GM19463 (cell line): ENCODE measurements at regions not wholly inside any gene's neighbourhood (a gene's known extent, or its start where the extent isn't known, plus 50 kb on each side); places are given as distances from the start of the nearest gene placed in this dataset.

ENCODE experiments used
- ATAC-seq: cut with Tn5 transposase; IDR thresholded peaks from one replicate; pipeline ENCODE4 v1.9.1; 2021; ENCODE audit warnings: mild to moderate bottlenecking, moderate library complexity; ENCODE audit not compliant: unreplicated experiment

GRCh38 chr10:88023676-88024075, 160.3 kb downstream of the PTEN start:
- ATAC-seq: no peak

- ATAC-seq: no peak
Observed at GRCh38 chr10:88026031-88026430, 162.6 kb downstream of the PTEN start.

GRCh38 chr10:88027570-88027969, 164.1 kb downstream of the PTEN start:
- ATAC-seq: no peak

GRCh38 chr10:88028072-88028471, 164.6 kb downstream of the PTEN start:
- ATAC-seq: no peak

GRCh38 chr10:88028654-88029053, 165.2 kb downstream of the PTEN start:
- ATAC-seq: no peak

- ATAC-seq: no peak
Observed at GRCh38 chr10:88032566-88032965, 169.1 kb downstream of the PTEN start.

- no peak for ATAC-seq
Observed at GRCh38 chr10:88033385-88033784, 170.0 kb downstream of the PTEN start.

- ATAC-seq: no peak
Observed at GRCh38 chr10:88033793-88034192, 170.4 kb downstream of the PTEN start.

GRCh38 chr10:88036126-88036525, 172.7 kb downstream of the PTEN start:
- no peak for ATAC-seq

GRCh38 chr10:88037623-88038022, 174.2 kb downstream of the PTEN start:
- no peak for ATAC-seq

- no peak for ATAC-seq
Observed at GRCh38 chr10:88038268-88038667, 174.8 kb downstream of the PTEN start.

- ATAC-seq: no peak
Observed at GRCh38 chr10:88039496-88040200, 176.2 kb downstream of the PTEN start.

- no peak for ATAC-seq
Observed at GRCh38 chr10:88041243-88042159, 178.1 kb downstream of the PTEN start.

GRCh38 chr10:88042160-88043100, 179.0 kb downstream of the PTEN start:
- ATAC-seq: no peak

- ATAC-seq: no peak
Observed at GRCh38 chr10:88045096-88045495, 181.7 kb downstream of the PTEN start.

- ATAC-seq: no peak
Observed at GRCh38 chr10:88045656-88046415, 182.4 kb downstream of the PTEN start.

GRCh38 chr10:88047579-88047978, 184.2 kb downstream of the PTEN start:
- no peak for ATAC-seq

GRCh38 chr10:88048312-88048711, 184.9 kb downstream of the PTEN start:
- ATAC-seq: no peak

GRCh38 chr10:88049204-88049603, 185.8 kb downstream of the PTEN start:
- ATAC-seq: no peak

- no peak for ATAC-seq
Observed at GRCh38 chr10:88057720-88058119, 194.3 kb downstream of the PTEN start.
